ENCODE measurements at regions not wholly inside any gene's neighbourhood (a gene's known extent, or its start where the extent isn't known, plus 50 kb on each side); places are given as distances from the start of the nearest gene placed in this dataset.
A peak's percentile ranks its signal among the peaks of the same experiment; 100 is the strongest.

GRCh38 chr2:181774685-181775084 is 94.4 kb upstream of the NEUROD1 start:
- POLR2A ChIA-PET, result no interaction called here
- no peak for DNase-seq (ENCODE audit: low read depth, low spot score)
- no TSS peak for BruUV-seq (replicated peaks)
- Histone ChIP-seq H3K4me1 (ENCODE audit: control insufficient read depth, extremely low read depth, insufficient read depth, low read length) (peaks cover 30% of the 10 kb centered on the region), H3K36me3 (ENCODE audit: control insufficient read depth in 2 of 2, extremely low read depth in 1 of 2, insufficient read depth in 2 of 2, low read length in 2 of 2) (no peaks in the 10 kb centered on the region), H3K9me3 (replicated peaks; ENCODE audit: control insufficient read depth, insufficient read depth, low read length) (no peaks in the 10 kb centered on the region), H3K9ac (replicated peaks; ENCODE audit: extremely low read depth, insufficient read depth, low read length) (no peak overlapping the region), H3K9me1 (replicated peaks; ENCODE audit: control insufficient read depth, extremely low read depth, insufficient read depth, low read length) (no peaks in the 10 kb centered on the region), H3K79me2 (ENCODE audit: control insufficient read depth, insufficient read depth, low read length) (no peaks in the 10 kb centered on the region), H2AFZ (ENCODE audit: low read depth, low read length) (no peak overlapping the region), H3K27me3 (ENCODE audit: control insufficient read depth in 2 of 2, insufficient read depth in 2 of 2, low read length in 2 of 2) (no peaks in the 10 kb centered on the region), H3K4me3 (replicated peaks in 1 of 3; ENCODE audit: insufficient read depth in 1 of 3, low read depth in 1 of 3, low read length in 3 of 3) (no peak overlapping the region), H3K4me2 (ENCODE audit: insufficient read depth, low read length) (no peak overlapping the region), H4K20me1 (replicated peaks; ENCODE audit: control insufficient read depth, extremely low read depth, insufficient read depth, low read length) (no peaks in the 10 kb centered on the region), H3K27ac (ENCODE audit: insufficient read depth, low read depth, low read length) (no peak overlapping the region)
- intact Hi-C loops (cut with micrococcal nuclease) (no loop called here), dilution Hi-C loops (cut with MboI; ENCODE audit: extremely low pct_ligation_motif_present, low sequenced_read_pairs) (loop anchor here (25.0 kb wide), 1 partner anchor 138 kb away; no protein-coding TSS in a partner anchor)
- FAIRE-seq, result no peak
- CTCF ChIA-PET, result no interaction called here
- TF ChIP-seq POLR2A (IDR thresholded peaks at IDR 0.05; ENCODE audit: low read depth, low read length), result no peak
- TF ChIP-seq POLR2AphosphoS5 (IDR thresholded peaks at IDR 0.05; ENCODE audit: insufficient read depth, low read depth, low read length), result no peak
- TF ChIP-seq JUN (IDR thresholded peaks at IDR 0.05; ENCODE audit: borderline replicate concordance, insufficient read depth, insufficient read length, low read depth), result no peak
- TF ChIP-seq EZH2 (IDR thresholded peaks at IDR 0.05; ENCODE audit: borderline replicate concordance, low read depth, low read length, severe bottlenecking), result no peak
- no peak for TF ChIP-seq GATA2 (IDR thresholded peaks at IDR 0.05; ENCODE audit: insufficient read depth, insufficient read length, low read depth, low read length)
- TF ChIP-seq FOS (IDR thresholded peaks at IDR 0.05; ENCODE audit: borderline replicate concordance, insufficient read depth, low read length), result no peak
- TF ChIP-seq MAX (IDR thresholded peaks at IDR 0.05; ENCODE audit: insufficient read depth, insufficient read length), result no peak
- TF ChIP-seq MYC (IDR thresholded peaks at IDR 0.05; ENCODE audit: low read depth, low read length), result no peak

GRCh38 chr2:181776336-181776735 is 96.0 kb upstream of the NEUROD1 start:
- H3K9me3 ChIP-seq (replicated peaks; ENCODE audit: control insufficient read depth, insufficient read depth, low read length), result no peaks in the 10 kb centered on the region
- ChIA-PET POLR2A (no interaction called here), CTCF (interaction anchor here (0.7 to 1.5 kb wide), 3 partner anchors 11 to 128 kb away, joined by 3 to 6 read pairs (median 4); no protein-coding TSS in a partner anchor)
- no TSS peak for BruUV-seq (replicated peaks)
- H3K4me3 ChIP-seq (replicated peaks in 1 of 3; ENCODE audit: insufficient read depth in 1 of 3, low read depth in 1 of 3, low read length in 3 of 3), result no peak overlapping the region
- peak overlapping the region; percentile 27 for H3K4me2 ChIP-seq (ENCODE audit: insufficient read depth, low read length)
- dilution Hi-C loops (cut with MboI; ENCODE audit: extremely low pct_ligation_motif_present, low sequenced_read_pairs) (no loop called here), intact Hi-C loops (cut with micrococcal nuclease) (no loop called here)
- no peaks in the 10 kb centered on the region for H4K20me1 ChIP-seq (replicated peaks; ENCODE audit: control insufficient read depth, extremely low read depth, insufficient read depth, low read length)
- H3K79me2 ChIP-seq (ENCODE audit: control insufficient read depth, insufficient read depth, low read length), result no peaks in the 10 kb centered on the region
- no peaks in the 10 kb centered on the region for H3K27me3 ChIP-seq (ENCODE audit: control insufficient read depth in 2 of 2, insufficient read depth in 2 of 2, low read length in 2 of 2)
- DNase-seq (ENCODE audit: low read depth, low spot score) (peak; percentile 65), FAIRE-seq (peak; percentile 43)
- no peak overlapping the region for H3K27ac ChIP-seq (ENCODE audit: insufficient read depth, low read depth, low read length)
- H3K9me1 ChIP-seq (replicated peaks; ENCODE audit: control insufficient read depth, extremely low read depth, insufficient read depth, low read length), result no peaks in the 10 kb centered on the region
- peaks cover 47% of the 10 kb centered on the region for H3K4me1 ChIP-seq (ENCODE audit: control insufficient read depth, extremely low read depth, insufficient read depth, low read length)
- H3K9ac ChIP-seq (replicated peaks; ENCODE audit: extremely low read depth, insufficient read depth, low read length), result no peak overlapping the region
- TF ChIP-seq POLR2AphosphoS5 (IDR thresholded peaks at IDR 0.05; ENCODE audit: insufficient read depth, low read depth, low read length) (no peak), JUN (IDR thresholded peaks at IDR 0.05; ENCODE audit: borderline replicate concordance, insufficient read depth, insufficient read length, low read depth) (no peak), MYC (IDR thresholded peaks at IDR 0.05; ENCODE audit: low read depth, low read length) (no peak), FOS (IDR thresholded peaks at IDR 0.05; ENCODE audit: borderline replicate concordance, insufficient read depth, low read length) (no peak), GATA2 (IDR thresholded peaks at IDR 0.05; ENCODE audit: insufficient read depth, insufficient read length, low read depth, low read length) (no peak), EZH2 (IDR thresholded peaks at IDR 0.05; ENCODE audit: borderline replicate concordance, low read depth, low read length, severe bottlenecking) (no peak), POLR2A (IDR thresholded peaks at IDR 0.05; ENCODE audit: low read depth, low read length) (no peak), MAX (IDR thresholded peaks at IDR 0.05; ENCODE audit: insufficient read depth, insufficient read length) (no peak)
- H3K36me3 ChIP-seq (ENCODE audit: control insufficient read depth in 2 of 2, extremely low read depth in 1 of 2, insufficient read depth in 2 of 2, low read length in 2 of 2), result no peaks in the 10 kb centered on the region
- peak overlapping the region; percentile 58 for H2AFZ ChIP-seq (ENCODE audit: low read depth, low read length)

Data from endothelial cell of umbilical vein (primary cell).